GM12875 (cell line): ENCODE measurements at regions not wholly inside any gene's neighbourhood (a gene's known extent, or its start where the extent isn't known, plus 50 kb on each side); places are given as distances from the start of the nearest gene placed in this dataset.
"Not testable (repeated sequence)": the region's sequence is repeated elsewhere in the genome, so short reads cannot be mapped to it uniquely, and the experiment has no call there.

Source experiments
- H3K4me3 ChIP-seq: one replicate; pipeline ENCODE4 v1.5.1; 2011; ENCODE audit warnings: low read depth, low read length, control low read depth
- CTCF ChIP-seq: IDR thresholded peaks from 2 replicates; pipeline ENCODE4 v1.5.1; 2011; ENCODE audit warnings: low read depth, mild to moderate bottlenecking, control low read depth, inconsistent platforms, low read length, moderate library complexity, borderline replicate concordance; ENCODE audit not compliant: insufficient read depth

DNA sequence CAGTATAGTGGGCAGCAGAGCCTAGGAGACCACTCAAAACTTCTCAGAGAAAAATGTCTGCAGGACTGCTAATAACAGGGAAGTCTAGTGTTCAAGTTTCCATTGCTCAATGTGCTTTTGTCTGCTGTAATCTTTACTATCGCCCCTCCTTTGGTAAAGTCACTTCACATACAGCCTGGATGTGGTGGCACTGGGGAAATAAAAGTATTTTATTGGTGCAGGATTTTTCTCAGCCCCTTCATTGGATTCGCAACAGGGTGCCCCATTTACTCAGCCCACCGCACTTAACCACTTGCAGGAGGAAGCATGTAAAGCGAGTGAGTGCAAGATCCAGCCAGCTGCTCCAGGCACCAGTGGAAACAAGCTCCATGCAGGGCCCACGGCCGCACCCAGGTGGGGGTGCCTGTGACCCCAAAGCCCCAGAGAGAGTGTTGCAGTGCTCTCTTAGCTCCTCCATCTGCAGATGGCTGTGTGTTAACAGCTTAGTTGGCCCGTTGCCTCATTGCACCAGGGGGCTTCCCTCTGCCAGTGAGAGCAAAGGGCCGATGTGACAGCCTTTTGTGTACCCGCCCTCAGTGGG is 163.5 kb upstream of the TMEM72 start:
- no peak overlapping the region for H3K4me3 ChIP-seq
- no peak for TF ChIP-seq CTCF

DNA sequence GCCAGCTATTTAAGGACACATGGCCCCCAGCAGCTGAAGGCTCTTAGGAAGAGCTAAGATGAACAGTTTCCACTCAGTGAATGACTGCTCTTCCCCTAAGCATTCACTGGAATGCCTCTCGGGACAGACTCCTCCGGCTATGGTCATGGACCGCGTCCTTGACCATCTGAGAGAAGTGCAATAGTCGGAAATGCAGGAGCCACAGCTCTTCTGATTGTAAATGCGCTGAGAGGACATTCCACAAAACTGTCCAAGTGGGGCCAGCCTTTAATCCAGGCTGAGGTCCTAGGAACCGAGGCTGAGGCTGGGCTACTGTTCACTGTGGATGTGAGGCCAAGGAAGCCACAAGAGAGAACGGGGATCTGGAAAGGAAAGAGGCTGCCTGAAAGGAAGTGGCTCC is 162.0 kb upstream of the TMEM72 start:
- H3K4me3 ChIP-seq, result no peak overlapping the region
- no peak for TF ChIP-seq CTCF

- TF ChIP-seq CTCF, result no peak
- H3K4me3 ChIP-seq, result no peak overlapping the region
Observed at GRCh38 chr10:44752451-44753441, 158.4 kb upstream of the TMEM72 start.

DNA sequence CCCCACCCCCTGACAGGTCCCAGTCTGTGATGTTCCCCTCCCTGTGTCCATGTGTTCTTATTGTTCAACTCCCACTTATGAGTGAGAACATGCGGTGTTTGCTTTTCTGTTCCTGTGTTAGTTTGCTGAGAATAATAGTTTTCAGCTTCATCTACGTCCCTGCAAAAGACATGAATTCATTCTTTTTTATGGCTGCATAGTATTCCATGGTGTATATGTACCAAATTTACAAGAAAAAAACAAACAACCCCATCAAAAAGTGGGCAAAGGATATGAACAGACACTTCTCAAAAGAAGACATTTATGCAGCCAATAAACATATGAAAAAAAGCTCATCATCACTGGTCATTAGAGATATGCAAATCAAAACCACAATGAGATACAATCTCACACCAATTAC is 156.8 kb upstream of the TMEM72 start:
- H3K4me3 ChIP-seq, result not testable (repeated sequence)

GRCh38 chr10:44755481-44755880 is 155.7 kb upstream of the TMEM72 start:
- TF ChIP-seq CTCF, result no peak
- no peak overlapping the region for H3K4me3 ChIP-seq

- no peak for TF ChIP-seq CTCF
- no peak overlapping the region for H3K4me3 ChIP-seq
Observed at GRCh38 chr10:44756216-44756615, 154.9 kb upstream of the TMEM72 start.

- H3K4me3 ChIP-seq, result no peak overlapping the region
- no peak for TF ChIP-seq CTCF
Observed at GRCh38 chr10:44757551-44758205, 153.5 kb upstream of the TMEM72 start.
